NCI-H748 (cell line): ENCODE measurements at regions not wholly inside any gene's neighbourhood (a gene's known extent, or its start where the extent isn't known, plus 50 kb on each side); places are given as distances from the start of the nearest gene placed in this dataset.
"Not testable (repeated sequence)": the region's sequence is repeated elsewhere in the genome, so short reads cannot be mapped to it uniquely, and the experiment has no call there.

ENCODE experiments used
- DNase-seq: peaks from one replicate; lab custom pipeline; 2025; ENCODE audit not compliant: unreplicated experiment; lab: John Stamatoyannopoulos, UW

DNA sequence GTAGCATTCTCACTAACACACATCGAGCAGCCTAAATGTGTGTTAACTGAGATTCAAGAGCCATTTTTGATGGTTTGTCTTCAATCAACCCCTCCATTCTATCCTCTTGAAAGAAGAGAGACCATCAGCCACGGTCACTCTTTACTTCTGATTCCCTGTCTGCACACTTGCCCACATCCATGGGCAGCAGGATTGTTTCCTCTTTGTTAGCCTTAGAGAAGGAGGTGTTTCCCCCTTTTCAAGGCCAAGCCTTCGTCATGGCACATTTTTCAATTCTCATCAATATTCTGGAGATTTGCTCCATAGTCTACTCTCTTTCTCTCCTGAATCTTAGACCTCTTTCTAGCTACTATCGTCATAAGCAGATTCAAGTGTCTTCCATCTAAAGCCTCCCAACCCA lies 522.4 kb upstream of the NAALADL2 start:
- DNase-seq = no peak

- no peak for DNase-seq
Measured at GRCh38 chr3:174337227-174337626, 521.9 kb upstream of the NAALADL2 start.

- no peak for DNase-seq
Measured at GRCh38 chr3:174340624-174341587, 518.2 kb upstream of the NAALADL2 start.

- DNase-seq = no peak
Measured at GRCh38 chr3:174342171-174342570, 517.0 kb upstream of the NAALADL2 start.

- no peak for DNase-seq
Measured at GRCh38 chr3:174342941-174343501, 516.1 kb upstream of the NAALADL2 start.

GRCh38 chr3:174346141-174346540 lies 513.0 kb upstream of the NAALADL2 start:
- DNase-seq = no peak

DNA sequence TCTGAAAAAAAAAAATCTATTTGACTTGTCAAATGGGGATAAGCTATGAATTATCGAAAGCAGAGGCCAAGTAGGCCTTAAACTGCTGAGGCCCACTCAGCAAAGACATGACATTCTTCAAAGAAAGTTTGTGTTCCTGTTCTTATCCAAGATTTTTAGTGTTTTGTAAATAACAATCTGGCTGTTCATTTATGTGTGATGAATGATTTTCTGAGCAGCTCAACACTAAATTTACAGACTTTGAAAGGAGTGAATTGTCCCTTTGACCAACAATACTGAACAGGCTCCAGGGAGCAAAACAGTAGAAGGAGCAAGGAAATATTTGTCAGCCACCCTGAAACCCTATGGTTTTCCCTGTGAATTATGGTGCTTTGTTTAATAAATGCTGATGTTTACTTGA lies 512.6 kb upstream of the NAALADL2 start:
- no peak for DNase-seq

DNA sequence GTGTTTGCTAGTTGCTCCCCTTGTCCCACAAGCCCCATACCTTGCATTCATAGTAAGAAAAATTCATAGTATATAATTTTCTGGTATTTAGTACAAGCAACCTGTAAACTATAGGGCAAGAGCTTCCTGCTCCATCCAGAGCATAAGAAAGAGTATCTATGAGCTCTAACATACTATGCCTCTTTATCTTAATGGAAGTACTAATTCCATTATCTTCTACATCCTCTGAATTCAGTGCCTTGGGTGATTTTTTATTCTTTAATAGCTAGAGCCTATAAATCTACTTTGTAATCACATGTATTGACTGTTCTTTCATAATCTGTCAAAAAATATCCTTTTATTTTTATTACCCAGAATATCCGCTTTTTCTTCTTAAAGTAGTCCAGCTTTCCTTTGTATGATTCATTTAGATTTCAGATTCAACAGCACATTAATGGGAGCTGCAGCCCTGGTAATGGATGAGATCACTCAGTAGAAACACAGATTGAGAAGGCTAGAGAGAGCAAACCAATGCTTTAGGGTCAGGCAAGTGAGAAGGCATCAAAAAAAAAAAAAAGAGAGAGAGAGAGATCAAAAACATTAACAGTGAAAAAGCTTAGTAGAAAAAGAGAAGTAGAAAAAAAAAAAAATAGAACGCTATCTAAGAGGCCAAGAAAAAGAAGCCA lies 511.5 kb upstream of the NAALADL2 start:
- DNase-seq = no peak

GRCh38 chr3:174352227-174352626 lies 506.9 kb upstream of the NAALADL2 start:
- DNase-seq = no peak

GRCh38 chr3:174355505-174355904 lies 503.6 kb upstream of the NAALADL2 start:
- peak; percentile 39 for DNase-seq

DNA sequence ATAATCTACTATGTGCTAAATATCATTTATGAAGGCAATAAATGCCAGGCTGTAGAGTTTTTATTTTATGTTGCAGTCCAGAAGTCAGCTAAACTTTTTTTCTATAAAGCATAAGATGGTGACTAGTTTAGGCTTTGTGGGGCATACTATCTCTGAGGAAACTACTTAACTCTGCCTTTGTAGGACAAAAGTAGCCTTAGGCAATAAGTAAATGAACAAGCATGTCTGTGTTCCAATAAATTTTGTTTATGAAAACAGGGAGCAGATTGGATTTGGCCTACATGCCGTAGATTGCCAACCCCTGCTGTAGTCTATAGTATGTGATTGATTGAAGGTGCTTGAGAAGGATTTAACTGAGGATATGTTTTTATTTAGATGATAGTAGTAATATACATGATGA lies 502.5 kb upstream of the NAALADL2 start:
- no peak for DNase-seq

DNA sequence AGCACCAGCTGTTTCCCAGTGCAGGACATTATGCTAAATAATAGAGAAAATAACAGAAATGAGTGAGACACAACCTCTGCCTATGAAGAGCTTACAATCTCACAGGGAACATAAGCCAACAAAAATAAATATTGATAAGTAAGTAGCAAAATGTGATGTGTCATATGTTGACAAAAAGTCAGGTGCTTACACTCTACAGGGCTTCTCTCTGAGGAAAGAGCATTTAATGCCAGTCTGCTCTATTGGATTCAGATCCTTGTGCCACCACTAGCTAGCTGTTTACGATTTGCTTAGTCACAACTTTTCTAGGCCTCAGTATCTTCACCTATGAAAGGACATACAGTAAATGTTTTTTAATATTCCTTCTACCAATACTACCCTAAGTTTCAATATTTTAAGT lies 500.9 kb upstream of the NAALADL2 start:
- DNase-seq = no peak

DNA sequence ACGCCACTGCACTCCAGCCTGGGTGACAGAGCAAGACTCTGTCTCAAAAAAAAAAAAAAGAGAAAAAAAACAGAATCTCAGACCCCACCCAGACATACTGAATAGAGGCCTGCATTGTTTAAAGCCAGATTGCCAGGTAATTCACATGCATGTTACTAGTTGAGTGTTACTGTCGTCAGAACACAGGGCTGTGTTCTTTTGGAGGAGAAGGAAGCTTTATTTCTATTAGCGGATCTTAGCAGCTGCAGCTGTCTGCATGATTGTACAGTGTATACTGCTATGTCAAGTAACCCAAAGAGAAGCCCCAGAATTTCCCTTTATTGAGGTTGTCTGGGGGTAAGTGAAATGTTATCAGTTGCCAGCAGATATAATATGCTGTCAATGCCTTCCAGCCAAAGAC lies 496.6 kb upstream of the NAALADL2 start:
- DNase-seq = no peak

DNA sequence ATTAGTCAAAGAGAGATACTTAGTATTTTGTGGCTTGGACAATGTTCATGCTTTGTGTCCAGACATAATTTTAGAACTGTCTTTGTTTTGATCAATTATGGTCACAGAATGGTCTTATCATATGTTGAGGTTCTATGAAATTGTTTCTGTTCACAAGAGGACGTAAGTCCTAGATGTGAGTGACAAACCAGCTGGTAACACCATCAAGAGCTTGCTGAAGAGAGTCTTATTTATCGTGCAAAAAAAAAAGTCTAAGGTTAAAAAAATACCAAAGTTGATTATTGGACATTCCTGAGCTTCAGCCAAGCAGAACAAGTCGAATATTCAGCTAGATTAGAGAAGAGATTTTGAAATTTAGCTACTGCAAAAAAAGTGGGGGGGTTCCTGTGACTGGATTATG lies 495.9 kb upstream of the NAALADL2 start:
- no peak for DNase-seq

DNA sequence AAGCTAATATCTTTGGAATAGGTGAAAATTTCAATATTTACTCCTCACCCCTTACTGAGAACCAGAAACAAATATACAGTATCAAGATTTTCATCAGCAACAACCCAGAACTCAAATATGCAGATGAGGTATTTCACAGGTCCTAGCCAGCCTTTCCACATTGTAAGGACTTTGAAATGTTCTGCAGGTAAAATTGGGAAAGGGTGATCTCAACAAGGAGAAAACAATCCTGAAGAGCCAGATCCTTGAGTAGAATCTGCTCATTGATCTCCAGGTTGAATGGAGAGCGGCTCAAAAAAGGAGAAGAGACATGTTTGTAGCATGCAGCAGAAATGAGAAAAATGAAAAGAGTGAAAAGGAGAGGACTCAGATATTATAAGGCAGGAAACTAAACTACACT lies 493.3 kb upstream of the NAALADL2 start:
- DNase-seq = no peak

- not testable (repeated sequence) for DNase-seq
Measured at GRCh38 chr3:174366904-174367303, 492.2 kb upstream of the NAALADL2 start.

- DNase-seq = no peak
Measured at GRCh38 chr3:174376346-174376745, 482.8 kb upstream of the NAALADL2 start.

GRCh38 chr3:174377096-174377495 lies 482.0 kb upstream of the NAALADL2 start:
- no peak for DNase-seq

GRCh38 chr3:174377684-174378083 lies 481.4 kb upstream of the NAALADL2 start:
- DNase-seq = no peak

DNA sequence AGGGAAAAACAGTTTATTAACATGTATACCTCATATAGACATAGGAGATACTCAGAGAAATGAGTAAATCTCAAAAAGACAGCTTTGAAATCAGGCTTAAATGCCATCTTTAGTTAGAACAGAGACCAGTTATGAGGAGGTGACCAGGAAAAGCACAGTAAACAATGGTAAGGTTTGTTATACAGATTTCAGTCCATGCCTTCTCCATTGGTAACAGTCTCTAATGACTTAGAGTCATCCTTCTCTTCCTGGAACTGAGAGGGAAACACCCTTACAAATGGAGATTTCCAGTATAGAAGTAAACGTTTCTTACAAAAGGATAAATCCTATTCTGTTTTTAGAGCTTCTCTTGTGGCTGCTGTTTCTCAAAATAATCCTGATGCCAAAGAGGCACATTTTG lies 476.3 kb upstream of the NAALADL2 start:
- DNase-seq = no peak

DNA sequence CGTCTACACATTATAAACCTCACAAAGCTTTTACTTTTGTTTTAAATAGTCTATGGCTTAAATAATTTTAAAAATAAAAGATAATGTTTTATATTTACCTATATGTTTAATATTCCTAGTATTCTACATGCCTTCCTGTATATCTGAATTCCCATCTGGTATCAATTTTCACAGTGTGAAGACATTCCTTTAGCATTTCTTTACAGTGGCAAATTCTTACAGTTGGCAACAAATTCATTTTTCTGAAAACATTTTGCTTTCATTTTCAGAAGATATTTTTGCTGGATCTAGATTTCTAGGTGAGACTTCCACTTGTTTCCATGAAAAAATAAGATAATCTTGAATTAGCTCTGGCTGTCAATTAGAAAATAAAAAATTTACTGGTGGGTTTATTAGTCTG lies 471.4 kb upstream of the NAALADL2 start:
- DNase-seq = no peak

- peak; percentile 24 for DNase-seq
Measured at GRCh38 chr3:174397848-174398247, 461.3 kb upstream of the NAALADL2 start.
